Nephron progenitor cell (in vitro differentiated cells): ENCODE measurements at regions not wholly inside any gene's neighbourhood (a gene's known extent, or its start where the extent isn't known, plus 50 kb on each side); places are given as distances from the start of the nearest gene placed in this dataset.

Experiments
- DNase-seq: peaks from one replicate; pipeline ENCODE4 v3.0.0; 2021
- H3K27ac Mint-ChIP-seq: 2 replicates; pipeline ENCODE4 v1.8.0; 2021; ENCODE audit warnings: mild to moderate bottlenecking, moderate library complexity, mixed read lengths
- H3K27me3 Mint-ChIP-seq: 2 replicates; pipeline ENCODE4 v1.8.0; 2021; ENCODE audit warnings: mild to moderate bottlenecking, low read depth, mixed read lengths; ENCODE audit not compliant: poor library complexity
- H3K36me3 Mint-ChIP-seq: 2 replicates; pipeline ENCODE4 v1.8.0; 2021; ENCODE audit warnings: low read depth, mixed read lengths
- H3K4me1 Mint-ChIP-seq: 2 replicates; pipeline ENCODE4 v1.8.0; 2021; ENCODE audit warnings: mixed read lengths
- H3K4me3 Mint-ChIP-seq: 2 replicates; pipeline ENCODE4 v1.8.0; 2021; ENCODE audit warnings: mild to moderate bottlenecking, moderate library complexity, mixed read lengths
- H3K9me3 Mint-ChIP-seq: 2 replicates; pipeline ENCODE4 v1.8.0; 2021; ENCODE audit warnings: mild to moderate bottlenecking, moderate library complexity, mixed read lengths
- CTCF ChIP-seq: fragments of 200-600 bp; sonication (generic); IDR thresholded peaks from 2 replicates; pipeline ENCODE4 v1.5.0; 2021; ENCODE audit warnings: antibody characterized with exemption

GRCh38 chr6:143575440-143575839 lies 63.9 kb upstream of the FUCA2 start:
- H3K4me3 Mint-ChIP-seq, result no peak overlapping the region
- H3K4me1 Mint-ChIP-seq, result peaks cover 7% of the 10 kb centered on the region
- TF ChIP-seq CTCF, result peak; percentile 94

GRCh38 chr6:143570147-143570853 lies 58.8 kb upstream of the FUCA2 start:
- no peak for DNase-seq
- H3K27ac Mint-ChIP-seq, result no peak overlapping the region
- no peaks in the 10 kb centered on the region for H3K9me3 Mint-ChIP-seq
- peaks cover 3% of the 10 kb centered on the region for H3K27me3 Mint-ChIP-seq
- H3K4me1 Mint-ChIP-seq, result no peaks in the 10 kb centered on the region
- no peak for TF ChIP-seq CTCF
- no peak overlapping the region for H3K4me3 Mint-ChIP-seq
- H3K36me3 Mint-ChIP-seq, result no peaks in the 10 kb centered on the region

More at GRCh38 chr6:143575440-143575839, 63.9 kb upstream of the FUCA2 start:
- Mint-ChIP-seq H3K36me3 (peaks cover 13% of the 10 kb centered on the region), H3K9me3 (peaks cover 9% of the 10 kb centered on the region), H3K27me3 (peaks cover 6% of the 10 kb centered on the region), H3K27ac (no peak overlapping the region)
- DNase-seq, result peak; percentile 55

GRCh38 chr6:143569040-143569439 lies 57.5 kb upstream of the FUCA2 start:
- Mint-ChIP-seq H3K27me3 (peaks cover 3% of the 10 kb centered on the region), H3K27ac (no peak overlapping the region), H3K9me3 (peaks cover 3% of the 10 kb centered on the region)

GRCh38 chr6:143564484-143565017 lies 53.0 kb upstream of the FUCA2 start:
- Mint-ChIP-seq H3K4me3 (no peak overlapping the region), H3K36me3 (peaks cover 11% of the 10 kb centered on the region), H3K27me3 (no peaks in the 10 kb centered on the region), H3K27ac (no peak overlapping the region), H3K4me1 (peaks cover 25% of the 10 kb centered on the region), H3K9me3 (peaks cover 19% of the 10 kb centered on the region)
- no peak for TF ChIP-seq CTCF
- no peak for DNase-seq

More at GRCh38 chr6:143569040-143569439, 57.5 kb upstream of the FUCA2 start:
- TF ChIP-seq CTCF, result no peak
- no peaks in the 10 kb centered on the region for H3K36me3 Mint-ChIP-seq
- no peak overlapping the region for H3K4me3 Mint-ChIP-seq
- no peak for DNase-seq
- H3K4me1 Mint-ChIP-seq, result no peaks in the 10 kb centered on the region

GRCh38 chr6:143562143-143562542 lies 50.6 kb upstream of the FUCA2 start:
- peaks cover 19% of the 10 kb centered on the region for H3K9me3 Mint-ChIP-seq
- no peak overlapping the region for H3K27ac Mint-ChIP-seq
- peaks cover 46% of the 10 kb centered on the region for H3K4me1 Mint-ChIP-seq
- H3K4me3 Mint-ChIP-seq, result no peak overlapping the region
- H3K27me3 Mint-ChIP-seq, result no peaks in the 10 kb centered on the region
- peaks cover 11% of the 10 kb centered on the region for H3K36me3 Mint-ChIP-seq
- no peak for DNase-seq
- no peak for TF ChIP-seq CTCF
